GM20000 (cell line): ENCODE measurements at regions not wholly inside any gene's neighbourhood (a gene's known extent, or its start where the extent isn't known, plus 50 kb on each side); places are given as distances from the start of the nearest gene placed in this dataset.

Source experiments
- DNase-seq: peaks from one replicate; pipeline ENCODE4 v3.0.0; 2012; ENCODE audit warnings: low spot score
- TF ChIP-seq, protein P1 (sequence below): IDR thresholded peaks from 2 replicates; pipeline ENCODE4 v1.5.1; 2012; ENCODE audit warnings: mild to moderate bottlenecking, control low read depth; ENCODE audit errors: extremely low read depth, missing control alignments

DNA sequence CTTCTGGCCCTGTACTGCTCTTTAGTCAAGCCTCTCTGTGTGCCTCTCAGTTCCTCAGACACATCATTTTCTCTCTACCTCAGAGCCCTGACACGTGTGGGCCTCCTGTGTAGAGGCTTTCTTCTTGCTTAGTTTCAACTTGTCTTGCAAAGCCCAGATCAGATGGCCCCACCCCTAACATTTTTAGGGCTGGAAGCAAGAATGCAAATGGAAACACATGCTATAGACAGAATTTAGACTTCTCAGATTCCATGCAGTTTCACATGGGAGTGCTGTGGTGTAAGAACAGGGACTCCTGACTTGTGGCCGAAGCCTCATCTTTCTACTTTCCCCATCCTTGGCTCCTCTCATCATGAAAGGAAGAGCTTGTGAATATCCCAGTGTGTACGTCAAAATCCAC lies 350.7 kb downstream of the DCHS2 start:
- TF ChIP-seq, protein P1, sequence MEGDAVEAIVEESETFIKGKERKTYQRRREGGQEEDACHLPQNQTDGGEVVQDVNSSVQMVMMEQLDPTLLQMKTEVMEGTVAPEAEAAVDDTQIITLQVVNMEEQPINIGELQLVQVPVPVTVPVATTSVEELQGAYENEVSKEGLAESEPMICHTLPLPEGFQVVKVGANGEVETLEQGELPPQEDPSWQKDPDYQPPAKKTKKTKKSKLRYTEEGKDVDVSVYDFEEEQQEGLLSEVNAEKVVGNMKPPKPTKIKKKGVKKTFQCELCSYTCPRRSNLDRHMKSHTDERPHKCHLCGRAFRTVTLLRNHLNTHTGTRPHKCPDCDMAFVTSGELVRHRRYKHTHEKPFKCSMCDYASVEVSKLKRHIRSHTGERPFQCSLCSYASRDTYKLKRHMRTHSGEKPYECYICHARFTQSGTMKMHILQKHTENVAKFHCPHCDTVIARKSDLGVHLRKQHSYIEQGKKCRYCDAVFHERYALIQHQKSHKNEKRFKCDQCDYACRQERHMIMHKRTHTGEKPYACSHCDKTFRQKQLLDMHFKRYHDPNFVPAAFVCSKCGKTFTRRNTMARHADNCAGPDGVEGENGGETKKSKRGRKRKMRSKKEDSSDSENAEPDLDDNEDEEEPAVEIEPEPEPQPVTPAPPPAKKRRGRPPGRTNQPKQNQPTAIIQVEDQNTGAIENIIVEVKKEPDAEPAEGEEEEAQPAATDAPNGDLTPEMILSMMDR: no peak
- DNase-seq: no peak

DNA sequence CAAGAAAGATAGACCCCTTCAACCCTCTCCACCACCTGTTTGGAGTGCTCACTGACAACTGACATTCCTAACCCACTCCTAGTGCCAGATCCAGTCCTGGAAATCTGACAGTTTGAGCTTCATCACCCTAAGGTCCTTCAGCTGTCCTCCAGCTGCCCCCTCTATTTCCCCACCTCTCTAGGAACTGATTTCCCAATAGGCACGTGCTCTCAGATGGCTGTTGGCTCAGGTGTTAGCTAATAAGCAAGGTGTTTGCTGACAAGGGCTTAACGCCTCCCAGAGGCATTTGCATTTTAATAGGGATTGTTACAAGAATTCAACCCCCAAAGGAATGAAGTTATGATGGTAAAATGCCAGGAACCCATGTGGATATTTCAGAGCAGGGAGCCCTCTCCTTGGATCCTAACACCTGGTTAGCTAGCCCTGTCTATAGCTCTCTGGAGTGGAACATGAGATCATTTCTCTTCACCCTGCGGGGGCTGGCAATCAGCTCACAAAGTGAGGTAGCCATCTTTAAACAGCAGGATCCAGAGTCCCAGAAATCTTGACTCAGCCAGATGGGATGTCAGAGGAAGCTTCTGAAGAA lies 348.5 kb upstream of the SFRP2 start:
- TF ChIP-seq, protein P1: no peak
- DNase-seq: no peak

DNA sequence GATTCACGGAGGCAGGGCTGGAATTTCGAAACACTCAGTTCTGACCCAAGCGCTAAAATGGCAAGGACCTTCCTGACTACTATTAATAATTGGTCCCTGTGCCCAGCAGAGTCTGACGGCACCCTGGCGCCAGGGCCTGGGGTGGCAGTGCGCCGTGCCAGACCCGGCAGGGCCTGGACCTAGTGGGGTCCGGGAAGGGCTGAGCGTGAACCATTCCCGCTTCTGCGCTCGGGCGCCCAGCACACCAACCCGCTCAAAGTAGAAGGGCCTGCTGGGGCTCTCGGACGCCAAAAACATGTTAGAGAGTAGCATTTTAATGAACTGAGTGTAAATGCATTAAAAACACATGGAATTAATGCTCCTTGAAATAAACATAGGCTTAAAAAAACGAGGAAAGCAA lies 346.7 kb upstream of the SFRP2 start:
- DNase-seq: no peak
- TF ChIP-seq, protein P1: no peak

DNA sequence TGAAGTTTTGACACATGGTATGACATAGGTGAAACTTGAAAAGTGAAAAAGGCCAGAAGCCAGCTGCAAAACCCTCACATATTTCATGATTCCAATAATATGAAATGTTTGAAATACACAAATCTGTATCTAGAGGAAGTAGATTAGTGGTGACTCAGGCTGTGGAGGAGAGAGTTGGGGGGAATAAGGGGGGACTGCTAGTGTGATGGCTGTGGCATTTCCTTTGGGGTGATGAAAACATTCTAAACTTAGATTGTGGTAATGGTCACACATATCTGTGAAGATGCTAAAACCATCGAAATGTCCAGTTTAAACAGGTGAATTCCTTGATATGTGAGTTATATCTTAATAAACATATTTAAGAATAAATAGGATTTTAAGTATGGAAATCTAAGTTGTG lies 343.5 kb upstream of the SFRP2 start:
- DNase-seq: no peak
- TF ChIP-seq, protein P1: no peak

DNA sequence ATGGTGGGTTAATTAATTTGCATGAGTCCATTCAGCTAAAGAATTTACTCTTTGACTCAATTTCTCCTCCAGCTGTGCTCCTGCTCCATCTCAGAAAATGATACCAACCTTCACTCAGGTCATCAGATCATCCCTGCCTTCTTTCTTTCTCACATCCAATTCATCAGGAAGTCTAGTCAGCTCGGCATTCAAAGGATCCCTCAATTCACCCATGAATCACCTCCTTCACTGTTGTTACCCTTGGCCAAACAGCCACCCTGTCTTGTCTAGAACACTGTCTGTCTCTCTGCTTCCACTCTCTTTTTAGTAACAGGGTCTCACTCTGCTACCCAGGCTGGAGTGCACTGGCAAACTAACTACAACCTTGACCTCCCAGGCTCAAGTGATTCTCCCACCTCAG lies 337.4 kb upstream of the SFRP2 start:
- TF ChIP-seq, protein P1: no peak
- DNase-seq: no peak

DNA sequence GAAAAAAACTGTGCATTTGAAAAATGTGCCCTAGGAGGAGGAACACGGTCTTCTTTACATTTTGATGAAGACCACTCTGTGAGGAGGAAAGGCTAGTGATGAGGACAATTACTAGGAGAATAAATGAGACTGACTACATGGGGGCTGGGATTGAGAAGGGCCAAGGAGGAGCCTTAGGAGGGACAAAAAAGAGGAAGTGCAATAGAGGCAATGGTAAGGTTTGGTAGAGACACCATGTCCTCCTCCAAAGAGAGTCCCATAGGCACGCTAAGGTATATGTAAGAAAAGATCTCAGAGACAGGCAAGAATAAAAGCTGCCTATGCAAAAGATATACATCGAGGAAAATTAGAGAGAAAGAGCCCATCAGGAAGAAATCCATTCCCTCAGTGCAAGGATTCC lies 336.5 kb upstream of the SFRP2 start:
- no peak for DNase-seq
- TF ChIP-seq, protein P1: no peak

DNA sequence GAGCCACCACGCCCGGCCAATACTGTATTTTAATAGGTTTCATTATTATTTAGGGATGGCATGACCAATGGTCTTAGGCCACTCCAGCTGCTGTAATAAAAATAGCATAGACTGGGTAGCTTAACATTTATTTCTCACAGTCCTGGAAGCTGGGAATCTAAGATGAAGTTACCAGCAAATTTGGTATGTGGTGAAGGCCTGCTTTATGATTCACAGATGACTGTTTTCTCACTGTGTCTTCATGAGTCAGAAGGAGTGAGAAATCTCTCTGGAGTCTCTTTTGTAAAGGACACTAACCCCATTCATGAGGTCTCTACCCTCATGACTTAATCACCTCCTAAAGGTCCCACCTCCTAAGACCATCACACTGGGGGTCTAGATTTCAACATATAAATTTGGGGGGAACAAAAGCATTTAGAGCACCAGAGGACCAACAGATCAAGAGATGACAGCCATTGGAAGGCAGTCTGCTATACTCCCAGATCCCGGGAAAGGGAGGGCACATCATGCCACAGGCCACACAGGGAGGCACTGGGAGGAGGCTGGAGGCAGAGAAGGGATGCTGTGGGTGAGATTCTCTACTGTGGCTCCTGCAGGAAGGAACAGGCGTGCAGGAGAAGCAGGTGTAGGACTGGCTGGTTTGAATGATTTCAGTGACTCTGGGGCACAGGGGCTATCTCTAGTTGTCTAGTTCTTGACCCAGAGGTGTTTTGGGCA lies 335.8 kb upstream of the SFRP2 start:
- TF ChIP-seq, protein P1: no peak
- no peak for DNase-seq
